Activated CD8-positive, alpha-beta memory T cell treated with anti-CD3 and anti-CD28 coated beads, Interleukin-2, amount 50 U/mL, for 1 hour (primary cell): ENCODE measurements at regions not wholly inside any gene's neighbourhood (a gene's known extent, or its start where the extent isn't known, plus 50 kb on each side); places are given as distances from the start of the nearest gene placed in this dataset.
"Not testable (repeated sequence)": the region's sequence is repeated elsewhere in the genome, so short reads cannot be mapped to it uniquely, and the experiment has no call there.

Source experiments
- DNase-seq: peaks from one replicate; pipeline ENCODE4 v3.0.0-alpha.2; 2020; ENCODE audit errors: extremely low read depth

GRCh38 chr17:27065588-27065987 lies 228.3 kb upstream of the WSB1 start:
- no peak for DNase-seq

GRCh38 chr17:27066315-27066714 lies 227.6 kb upstream of the WSB1 start:
- DNase-seq, result no peak

- no peak for DNase-seq
Observed at GRCh38 chr17:27069842-27070508, 223.9 kb upstream of the WSB1 start.

GRCh38 chr17:27070836-27071235 lies 223.1 kb upstream of the WSB1 start:
- DNase-seq, result no peak

GRCh38 chr17:27072885-27073284 lies 221.0 kb upstream of the WSB1 start:
- no peak for DNase-seq

- DNase-seq, result no peak
Observed at GRCh38 chr17:27076814-27077213, 217.1 kb upstream of the WSB1 start.

- no peak for DNase-seq
Observed at GRCh38 chr17:27078296-27078695, 215.6 kb upstream of the WSB1 start.

- no peak for DNase-seq
Observed at GRCh38 chr17:27079660-27080059, 214.3 kb upstream of the WSB1 start.

- no peak for DNase-seq
Observed at GRCh38 chr17:27081002-27081638, 212.8 kb upstream of the WSB1 start.

- no peak for DNase-seq
Observed at GRCh38 chr17:27082023-27082774, 211.7 kb upstream of the WSB1 start.

GRCh38 chr17:27082775-27083154 lies 211.1 kb upstream of the WSB1 start:
- no peak for DNase-seq

GRCh38 chr17:27083408-27084185 lies 210.3 kb upstream of the WSB1 start:
- DNase-seq, result no peak

- DNase-seq, result no peak
Observed at GRCh38 chr17:27085517-27085916, 208.4 kb upstream of the WSB1 start.

GRCh38 chr17:27086526-27086925 lies 207.4 kb upstream of the WSB1 start:
- no peak for DNase-seq

GRCh38 chr17:27087935-27088766 lies 205.8 kb upstream of the WSB1 start:
- no peak for DNase-seq

GRCh38 chr17:27088767-27089078 lies 205.2 kb upstream of the WSB1 start:
- no peak for DNase-seq

- DNase-seq, result not testable (repeated sequence)
Observed at GRCh38 chr17:27089079-27089928, 204.6 kb upstream of the WSB1 start.

GRCh38 chr17:27089929-27090247 lies 204.0 kb upstream of the WSB1 start:
- no peak for DNase-seq

- not testable (repeated sequence) for DNase-seq
Observed at GRCh38 chr17:27090450-27091042, 203.4 kb upstream of the WSB1 start.

- DNase-seq, result no peak
Observed at GRCh38 chr17:27091043-27091497, 202.8 kb upstream of the WSB1 start.
